ENCODE measurements at regions not wholly inside any gene's neighbourhood (a gene's known extent, or its start where the extent isn't known, plus 50 kb on each side); places are given as distances from the start of the nearest gene placed in this dataset.

DNA sequence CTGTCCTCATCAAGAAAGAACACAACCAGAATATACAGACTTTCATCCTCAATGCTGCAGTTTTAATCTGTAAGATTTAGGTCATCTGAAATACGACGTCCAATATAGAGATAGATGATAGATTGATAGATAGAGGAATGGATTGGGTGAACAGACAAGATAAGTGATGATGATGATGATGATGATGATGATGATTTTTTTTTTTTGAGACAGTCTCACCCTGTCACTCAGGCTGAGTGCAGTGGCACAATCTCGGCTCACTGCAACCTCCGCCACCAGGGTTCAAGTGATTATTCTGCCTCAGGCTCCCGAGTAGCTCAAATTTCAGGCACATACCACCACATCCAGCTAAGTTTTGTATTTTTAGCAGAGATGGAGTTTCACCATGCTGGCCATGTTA, 56.3 kb upstream of the ADAMTS18 start:
- DNase-seq (ENCODE audit: low read depth, low spot score) (no peak), FAIRE-seq (no peak)
- no TSS peak for BruUV-seq (replicated peaks)
- dilution Hi-C loops (cut with MboI; ENCODE audit: extremely low pct_ligation_motif_present, low sequenced_read_pairs): no loop called here
- Histone ChIP-seq H4K20me1 (replicated peaks; ENCODE audit: control insufficient read depth, extremely low read depth, insufficient read depth, low read length) (no peaks in the 10 kb centered on the region), H3K4me3 (replicated peaks in 1 of 3; ENCODE audit: insufficient read depth in 1 of 3, low read depth in 1 of 3, low read length in 3 of 3) (no peak overlapping the region), H3K9ac (replicated peaks; ENCODE audit: extremely low read depth, insufficient read depth, low read length) (no peak overlapping the region), H3K9me1 (replicated peaks; ENCODE audit: control insufficient read depth, extremely low read depth, insufficient read depth, low read length) (no peaks in the 10 kb centered on the region), H3K9me3 (replicated peaks; ENCODE audit: control insufficient read depth, insufficient read depth, low read length) (no peaks in the 10 kb centered on the region), H3K27ac (ENCODE audit: insufficient read depth, low read depth, low read length) (no peak overlapping the region), H3K36me3 (ENCODE audit: control insufficient read depth in 2 of 2, extremely low read depth in 1 of 2, insufficient read depth in 2 of 2, low read length in 2 of 2) (no peaks in the 10 kb centered on the region), H3K4me2 (ENCODE audit: insufficient read depth, low read length) (no peak overlapping the region), H3K27me3 (ENCODE audit: control insufficient read depth in 2 of 2, insufficient read depth in 2 of 2, low read length in 2 of 2) (no peaks in the 10 kb centered on the region), H3K4me1 (ENCODE audit: control insufficient read depth, extremely low read depth, insufficient read depth, low read length) (no peaks in the 10 kb centered on the region), H2AFZ (ENCODE audit: low read depth, low read length) (no peak overlapping the region), H3K79me2 (ENCODE audit: control insufficient read depth, insufficient read depth, low read length) (no peaks in the 10 kb centered on the region)
- intact Hi-C loops (cut with micrococcal nuclease): loop anchor here (10.0 kb wide), 1 partner anchor 234 kb away; the partner anchor contains the start of gene NUDT7
- TF ChIP-seq EZH2 (IDR thresholded peaks at IDR 0.05; ENCODE audit: borderline replicate concordance, low read depth, low read length, severe bottlenecking) (no peak), POLR2AphosphoS5 (IDR thresholded peaks at IDR 0.05; ENCODE audit: insufficient read depth, low read depth, low read length) (no peak), MYC (IDR thresholded peaks at IDR 0.05; ENCODE audit: low read depth, low read length) (no peak), GATA2 (IDR thresholded peaks at IDR 0.05; ENCODE audit: insufficient read depth, insufficient read length, low read depth, low read length) (no peak), POLR2A (IDR thresholded peaks at IDR 0.05; ENCODE audit: low read depth, low read length) (no peak), JUN (IDR thresholded peaks at IDR 0.05; ENCODE audit: borderline replicate concordance, insufficient read depth, insufficient read length, low read depth) (no peak), FOS (IDR thresholded peaks at IDR 0.05; ENCODE audit: borderline replicate concordance, insufficient read depth, low read length) (no peak)
- TF ChIP-seq, protein P1, sequence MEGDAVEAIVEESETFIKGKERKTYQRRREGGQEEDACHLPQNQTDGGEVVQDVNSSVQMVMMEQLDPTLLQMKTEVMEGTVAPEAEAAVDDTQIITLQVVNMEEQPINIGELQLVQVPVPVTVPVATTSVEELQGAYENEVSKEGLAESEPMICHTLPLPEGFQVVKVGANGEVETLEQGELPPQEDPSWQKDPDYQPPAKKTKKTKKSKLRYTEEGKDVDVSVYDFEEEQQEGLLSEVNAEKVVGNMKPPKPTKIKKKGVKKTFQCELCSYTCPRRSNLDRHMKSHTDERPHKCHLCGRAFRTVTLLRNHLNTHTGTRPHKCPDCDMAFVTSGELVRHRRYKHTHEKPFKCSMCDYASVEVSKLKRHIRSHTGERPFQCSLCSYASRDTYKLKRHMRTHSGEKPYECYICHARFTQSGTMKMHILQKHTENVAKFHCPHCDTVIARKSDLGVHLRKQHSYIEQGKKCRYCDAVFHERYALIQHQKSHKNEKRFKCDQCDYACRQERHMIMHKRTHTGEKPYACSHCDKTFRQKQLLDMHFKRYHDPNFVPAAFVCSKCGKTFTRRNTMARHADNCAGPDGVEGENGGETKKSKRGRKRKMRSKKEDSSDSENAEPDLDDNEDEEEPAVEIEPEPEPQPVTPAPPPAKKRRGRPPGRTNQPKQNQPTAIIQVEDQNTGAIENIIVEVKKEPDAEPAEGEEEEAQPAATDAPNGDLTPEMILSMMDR (IDR thresholded peaks at IDR 0.05; ENCODE audit: extremely low read depth in 1 of 2, insufficient read depth in 1 of 2, low read depth in 1 of 2, low read length in 2 of 2): no peak
- TF ChIP-seq, protein P2, sequence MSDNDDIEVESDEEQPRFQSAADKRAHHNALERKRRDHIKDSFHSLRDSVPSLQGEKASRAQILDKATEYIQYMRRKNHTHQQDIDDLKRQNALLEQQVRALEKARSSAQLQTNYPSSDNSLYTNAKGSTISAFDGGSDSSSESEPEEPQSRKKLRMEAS (IDR thresholded peaks at IDR 0.05; ENCODE audit: insufficient read depth, insufficient read length): no peak
- POLR2A ChIA-PET: no interaction called here
- CTCF ChIA-PET: interaction anchor here (1.1 to 2.0 kb wide), 2 partner anchors 13 to 93 kb away, joined by 3 to 5 read pairs; no protein-coding TSS in a partner anchor

Measured in endothelial cell of umbilical vein (primary cell).